ENCODE measurements at regions not wholly inside any gene's neighbourhood (a gene's known extent, or its start where the extent isn't known, plus 50 kb on each side); places are given as distances from the start of the nearest gene placed in this dataset.
"Not testable (repeated sequence)": the region's sequence is repeated elsewhere in the genome, so short reads cannot be mapped to it uniquely, and the experiment has no call there.

DNA sequence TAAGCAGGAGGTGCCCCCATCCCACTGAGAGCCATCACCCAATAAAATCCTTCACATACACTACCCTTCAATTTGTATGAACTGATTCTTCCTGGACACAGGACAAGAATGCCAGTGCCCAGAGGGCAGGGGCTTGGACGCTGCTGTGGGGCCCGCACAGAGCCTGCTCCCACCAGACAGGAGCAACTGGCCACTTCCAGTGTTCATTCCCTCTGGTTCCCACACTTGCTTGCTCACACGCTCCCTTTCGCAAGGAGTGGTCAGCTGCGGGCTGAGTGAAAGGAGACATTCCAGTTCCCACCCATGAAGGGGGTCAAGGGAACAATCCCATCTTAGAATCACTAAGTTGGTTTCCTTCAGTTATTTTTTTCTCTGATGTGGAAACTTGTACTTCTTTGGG lies 314.5 kb upstream of the ACO1 start:
- TF ChIP-seq, protein P1, sequence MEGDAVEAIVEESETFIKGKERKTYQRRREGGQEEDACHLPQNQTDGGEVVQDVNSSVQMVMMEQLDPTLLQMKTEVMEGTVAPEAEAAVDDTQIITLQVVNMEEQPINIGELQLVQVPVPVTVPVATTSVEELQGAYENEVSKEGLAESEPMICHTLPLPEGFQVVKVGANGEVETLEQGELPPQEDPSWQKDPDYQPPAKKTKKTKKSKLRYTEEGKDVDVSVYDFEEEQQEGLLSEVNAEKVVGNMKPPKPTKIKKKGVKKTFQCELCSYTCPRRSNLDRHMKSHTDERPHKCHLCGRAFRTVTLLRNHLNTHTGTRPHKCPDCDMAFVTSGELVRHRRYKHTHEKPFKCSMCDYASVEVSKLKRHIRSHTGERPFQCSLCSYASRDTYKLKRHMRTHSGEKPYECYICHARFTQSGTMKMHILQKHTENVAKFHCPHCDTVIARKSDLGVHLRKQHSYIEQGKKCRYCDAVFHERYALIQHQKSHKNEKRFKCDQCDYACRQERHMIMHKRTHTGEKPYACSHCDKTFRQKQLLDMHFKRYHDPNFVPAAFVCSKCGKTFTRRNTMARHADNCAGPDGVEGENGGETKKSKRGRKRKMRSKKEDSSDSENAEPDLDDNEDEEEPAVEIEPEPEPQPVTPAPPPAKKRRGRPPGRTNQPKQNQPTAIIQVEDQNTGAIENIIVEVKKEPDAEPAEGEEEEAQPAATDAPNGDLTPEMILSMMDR (IDR thresholded peaks at IDR 0.05; ENCODE audit: low read length, missing control alignments), result no peak
- DNase-seq (ENCODE audit: low read depth), result no peak
- no peak overlapping the region for H3K4me3 ChIP-seq (replicated peaks; ENCODE audit: low read depth, low read length)

DNA sequence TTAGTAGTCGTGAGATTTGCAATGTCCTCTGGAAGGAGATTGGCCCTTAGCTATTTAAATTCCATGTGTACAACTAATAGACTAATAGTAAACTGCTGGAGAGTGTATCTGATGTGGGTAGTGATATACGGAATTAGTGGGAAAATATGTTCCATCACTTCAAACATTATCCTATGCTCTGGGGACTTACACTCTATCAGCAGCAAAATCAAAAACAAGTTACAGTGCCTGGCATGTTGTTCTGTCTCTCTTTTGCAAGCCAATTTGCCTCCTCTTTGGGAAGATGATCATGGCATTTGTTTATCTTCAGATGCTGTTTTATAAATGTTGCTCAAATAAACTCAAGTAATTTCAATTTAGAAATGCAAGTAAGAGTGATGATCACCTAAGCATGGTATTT lies 311.9 kb upstream of the ACO1 start:
- DNase-seq (ENCODE audit: low read depth), result no peak
- TF ChIP-seq, protein P1 (IDR thresholded peaks at IDR 0.05; ENCODE audit: low read length, missing control alignments), result no peak
- H3K4me3 ChIP-seq (replicated peaks; ENCODE audit: low read depth, low read length), result no peak overlapping the region

DNA sequence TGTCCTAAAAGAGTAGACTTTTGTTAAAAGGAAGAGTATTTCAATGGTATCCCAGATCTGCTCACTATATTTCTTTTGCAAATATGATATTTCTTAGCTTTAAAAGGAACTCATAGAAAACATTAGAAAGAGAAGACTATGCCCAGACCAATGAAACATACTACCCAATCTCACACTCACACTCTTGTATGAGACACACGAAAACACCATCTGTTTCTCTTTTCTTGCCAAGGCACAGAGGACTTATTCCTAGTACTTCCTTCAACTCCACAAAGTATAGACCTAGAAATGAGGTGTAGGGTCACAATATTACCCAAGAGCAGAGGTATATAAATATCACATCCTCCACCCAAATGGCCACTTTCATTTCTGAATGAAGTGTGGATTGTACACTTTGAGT lies 292.4 kb upstream of the ACO1 start:
- H3K4me3 ChIP-seq (replicated peaks; ENCODE audit: low read depth, low read length), result no peak overlapping the region

DNA sequence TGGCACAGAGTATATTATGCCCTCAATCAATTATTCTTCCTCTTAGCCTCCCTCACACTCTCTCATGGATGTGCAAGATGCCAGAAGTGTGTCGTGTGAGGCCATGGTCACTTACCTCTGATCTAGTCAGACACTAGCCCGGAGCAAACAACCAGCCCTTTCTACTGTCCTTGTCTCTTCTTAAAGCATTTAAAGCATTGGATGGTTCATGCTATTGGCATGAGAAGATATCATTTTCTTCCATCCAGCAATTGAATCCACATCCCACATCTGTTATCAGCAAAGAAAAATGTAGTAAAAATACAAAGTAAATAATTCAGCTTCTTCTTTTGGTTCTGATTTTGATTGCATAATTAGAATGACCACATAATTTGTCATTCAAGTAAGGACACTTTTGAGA lies 267.2 kb upstream of the ACO1 start:
- no peak overlapping the region for H3K4me3 ChIP-seq (replicated peaks; ENCODE audit: low read depth, low read length)
- TF ChIP-seq, protein P1 (IDR thresholded peaks at IDR 0.05; ENCODE audit: low read length, missing control alignments), result no peak
- no peak for DNase-seq (ENCODE audit: low read depth)

More for the DNA sequence above, 292.4 kb upstream of the ACO1 start:
- DNase-seq (ENCODE audit: low read depth), result no peak
- TF ChIP-seq, protein P1 (IDR thresholded peaks at IDR 0.05; ENCODE audit: low read length, missing control alignments), result no peak

DNA sequence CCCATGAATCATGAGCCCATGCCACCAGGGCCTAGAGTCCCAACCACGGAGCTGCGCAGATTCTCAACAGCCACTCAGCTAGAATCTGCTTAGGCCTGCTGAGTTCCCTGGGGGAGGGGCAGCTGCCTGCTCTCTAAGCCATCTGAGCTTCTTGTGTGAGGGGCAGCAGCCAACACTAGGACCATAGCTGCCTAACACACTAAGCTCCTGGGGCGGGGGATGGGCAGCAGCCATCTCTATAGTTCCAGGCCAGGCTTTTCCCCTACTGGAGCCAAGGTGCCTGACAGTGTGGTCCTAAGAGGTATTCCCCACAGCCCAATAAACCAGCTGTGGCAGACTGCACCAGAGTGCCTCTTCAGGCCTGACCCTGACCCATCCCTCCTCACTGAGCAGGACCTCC lies 255.9 kb upstream of the ACO1 start:
- H3K4me3 ChIP-seq (replicated peaks; ENCODE audit: low read depth, low read length), result no peak overlapping the region
- TF ChIP-seq, protein P1 (IDR thresholded peaks at IDR 0.05; ENCODE audit: low read length, missing control alignments), result no peak
- no peak for DNase-seq (ENCODE audit: low read depth)

DNA sequence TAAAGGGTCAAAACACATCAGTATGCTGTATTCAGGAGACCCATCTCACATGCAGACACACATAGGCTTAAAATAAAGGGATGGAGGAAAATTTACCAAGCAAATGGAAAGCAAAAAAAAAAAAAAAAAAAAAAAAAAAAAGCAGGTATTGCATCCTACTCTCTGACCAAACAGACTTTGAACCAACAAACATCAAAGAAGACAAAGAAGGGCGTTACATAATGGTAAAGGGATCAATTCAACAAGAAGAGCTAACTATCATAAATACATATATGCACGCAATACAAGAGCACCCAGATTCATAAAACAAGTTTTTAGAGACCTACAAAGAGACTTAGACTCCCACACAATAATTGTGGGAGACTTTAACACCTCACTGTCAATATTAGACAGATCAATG lies 253.7 kb upstream of the ACO1 start:
- not testable (repeated sequence) for H3K4me3 ChIP-seq (replicated peaks; ENCODE audit: low read depth, low read length); DNase-seq (ENCODE audit: low read depth)

DNA sequence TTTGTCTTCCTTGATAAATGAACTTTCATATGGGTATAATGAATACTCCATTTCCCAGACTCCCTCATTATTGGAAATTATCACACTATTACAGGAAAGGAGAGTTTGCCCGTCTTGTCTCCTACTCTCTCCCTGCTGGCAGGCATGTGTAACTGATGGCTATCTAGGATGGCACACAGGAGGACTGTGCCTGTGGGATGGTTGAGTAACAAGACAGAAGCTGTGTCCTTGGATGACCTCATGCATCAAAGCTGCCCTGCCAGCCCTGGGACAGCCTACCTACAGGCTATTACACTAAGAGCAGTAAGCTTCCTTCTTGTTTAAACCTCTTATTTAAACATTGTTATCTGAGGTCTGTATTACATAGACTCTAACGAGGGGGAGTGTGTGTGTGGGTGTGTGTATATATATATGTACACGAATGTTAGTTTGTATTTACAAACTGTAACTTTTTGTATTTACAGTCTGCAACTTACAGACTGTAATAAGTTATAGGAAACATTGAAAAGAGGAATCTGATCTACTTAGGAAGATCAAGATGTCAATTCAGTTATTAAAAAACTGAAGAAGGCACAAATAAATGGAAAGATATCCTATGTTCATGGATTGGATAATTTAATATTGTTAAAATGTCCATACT lies 247.6 kb upstream of the ACO1 start:
- H3K4me3 ChIP-seq (replicated peaks; ENCODE audit: low read depth, low read length), result no peak overlapping the region
- DNase-seq (ENCODE audit: low read depth), result no peak
- TF ChIP-seq, protein P1 (IDR thresholded peaks at IDR 0.05; ENCODE audit: low read length, missing control alignments), result no peak

All from fibroblast of pulmonary artery (primary cell).